ENCODE measurements at regions not wholly inside any gene's neighbourhood (a gene's known extent, or its start where the extent isn't known, plus 50 kb on each side); places are given as distances from the start of the nearest gene placed in this dataset.

DNA sequence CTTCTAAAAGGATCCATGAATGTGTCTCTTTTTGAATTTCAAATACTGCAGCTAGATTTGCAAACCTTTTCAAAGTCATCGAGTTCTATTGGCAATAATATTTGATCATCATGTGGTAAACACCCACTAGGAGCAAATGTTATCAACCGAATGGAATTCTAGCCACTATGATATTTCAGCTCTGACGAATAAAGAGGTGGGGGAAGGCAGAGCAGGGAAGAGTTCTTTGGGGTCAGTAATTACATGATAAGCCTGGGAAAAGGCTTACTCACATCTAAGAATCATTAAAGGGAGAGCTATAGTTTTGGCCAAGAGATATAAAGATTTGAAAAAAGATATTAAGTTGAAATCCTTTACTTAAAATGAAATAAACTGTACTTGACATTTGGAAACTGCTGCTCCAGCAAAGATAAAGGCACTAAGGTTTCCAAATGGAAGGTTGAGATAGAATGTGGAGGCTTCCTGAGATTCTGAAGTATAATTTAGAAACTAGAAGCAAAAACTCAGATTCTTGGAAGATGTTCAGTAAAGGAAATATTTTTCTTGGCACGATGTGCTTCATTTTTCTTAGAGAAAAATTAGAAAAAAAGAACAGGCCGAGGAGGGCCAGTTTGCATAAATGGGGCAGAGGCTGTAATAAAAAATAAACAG lies 104.7 kb upstream of the ARHGAP28 start:
- TF ChIP-seq, protein P1, sequence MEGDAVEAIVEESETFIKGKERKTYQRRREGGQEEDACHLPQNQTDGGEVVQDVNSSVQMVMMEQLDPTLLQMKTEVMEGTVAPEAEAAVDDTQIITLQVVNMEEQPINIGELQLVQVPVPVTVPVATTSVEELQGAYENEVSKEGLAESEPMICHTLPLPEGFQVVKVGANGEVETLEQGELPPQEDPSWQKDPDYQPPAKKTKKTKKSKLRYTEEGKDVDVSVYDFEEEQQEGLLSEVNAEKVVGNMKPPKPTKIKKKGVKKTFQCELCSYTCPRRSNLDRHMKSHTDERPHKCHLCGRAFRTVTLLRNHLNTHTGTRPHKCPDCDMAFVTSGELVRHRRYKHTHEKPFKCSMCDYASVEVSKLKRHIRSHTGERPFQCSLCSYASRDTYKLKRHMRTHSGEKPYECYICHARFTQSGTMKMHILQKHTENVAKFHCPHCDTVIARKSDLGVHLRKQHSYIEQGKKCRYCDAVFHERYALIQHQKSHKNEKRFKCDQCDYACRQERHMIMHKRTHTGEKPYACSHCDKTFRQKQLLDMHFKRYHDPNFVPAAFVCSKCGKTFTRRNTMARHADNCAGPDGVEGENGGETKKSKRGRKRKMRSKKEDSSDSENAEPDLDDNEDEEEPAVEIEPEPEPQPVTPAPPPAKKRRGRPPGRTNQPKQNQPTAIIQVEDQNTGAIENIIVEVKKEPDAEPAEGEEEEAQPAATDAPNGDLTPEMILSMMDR (IDR thresholded peaks at IDR 0.05; ENCODE audit: low read depth, low read length): no peak
- H3K27ac ChIP-seq: no peak overlapping the region

DNA sequence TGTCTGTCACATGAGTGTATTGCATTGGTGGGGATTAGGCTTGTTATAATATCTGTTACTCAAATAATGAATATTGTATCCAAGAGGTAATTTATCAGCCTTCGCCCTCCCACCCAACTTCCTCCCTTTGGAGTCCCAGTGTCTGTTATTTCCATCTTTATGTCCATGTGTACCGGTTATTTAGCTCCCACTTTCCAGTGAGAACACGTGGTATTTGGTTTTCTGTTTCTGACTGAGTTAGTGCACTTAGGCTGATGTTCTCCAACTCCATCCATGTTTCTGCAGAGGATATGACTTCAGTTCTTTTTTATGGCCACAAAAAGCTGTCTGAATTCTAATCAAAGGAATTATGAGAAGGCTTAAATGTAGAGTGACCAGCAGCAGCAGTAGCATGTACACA lies 104.0 kb upstream of the ARHGAP28 start:
- Histone ChIP-seq H3K27me3 (no peaks in the 10 kb centered on the region), H3K9me3 (ENCODE audit: low read depth) (no peaks in the 10 kb centered on the region), H3K36me3 (no peaks in the 10 kb centered on the region), H3K4me3 (no peak overlapping the region), H3K4me1 (ENCODE audit: low read depth) (peaks cover 6% of the 10 kb centered on the region), H3K27ac (no peak overlapping the region)
- DNase-seq (ENCODE audit: low read depth in 1 of 2, low spot score in 1 of 2): peak in 1 of 2 donors; percentile 25
- TF ChIP-seq, protein P1 (IDR thresholded peaks at IDR 0.05; ENCODE audit: low read depth, low read length): no peak

More for the DNA sequence above, 104.7 kb upstream of the ARHGAP28 start:
- no peaks in the 10 kb centered on the region for H3K27me3 ChIP-seq
- no peaks in the 10 kb centered on the region for H3K36me3 ChIP-seq
- H3K9me3 ChIP-seq (ENCODE audit: low read depth): no peaks in the 10 kb centered on the region
- H3K4me1 ChIP-seq (ENCODE audit: low read depth): peaks cover 6% of the 10 kb centered on the region
- DNase-seq (ENCODE audit: low read depth in 1 of 2, low spot score in 1 of 2): peak in 1 of 2 donors; percentile 77
- no peak overlapping the region for H3K4me3 ChIP-seq

DNA sequence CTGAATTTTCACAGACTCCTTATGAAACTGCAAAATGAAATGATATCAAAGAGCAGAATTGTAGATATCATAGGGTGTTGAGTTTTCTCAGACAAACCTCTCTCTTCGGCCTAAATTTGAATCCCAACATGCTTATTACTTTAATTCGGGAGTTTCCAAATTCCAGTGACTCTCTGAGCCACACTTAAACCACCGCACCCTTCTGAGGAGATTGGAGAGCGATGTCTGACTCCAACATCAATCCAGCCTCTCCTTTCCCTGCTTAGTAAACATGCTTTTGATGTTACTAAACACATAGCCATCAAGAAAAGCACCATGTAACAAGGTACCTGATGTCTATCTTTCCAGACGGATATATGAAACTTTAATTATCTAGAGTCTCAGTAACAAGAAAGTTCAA lies 103.1 kb upstream of the ARHGAP28 start:
- no peaks in the 10 kb centered on the region for H3K9me3 ChIP-seq (ENCODE audit: low read depth)
- H3K4me1 ChIP-seq (ENCODE audit: low read depth): peaks cover 6% of the 10 kb centered on the region
- TF ChIP-seq, protein P1 (IDR thresholded peaks at IDR 0.05; ENCODE audit: low read depth, low read length): no peak

DNA sequence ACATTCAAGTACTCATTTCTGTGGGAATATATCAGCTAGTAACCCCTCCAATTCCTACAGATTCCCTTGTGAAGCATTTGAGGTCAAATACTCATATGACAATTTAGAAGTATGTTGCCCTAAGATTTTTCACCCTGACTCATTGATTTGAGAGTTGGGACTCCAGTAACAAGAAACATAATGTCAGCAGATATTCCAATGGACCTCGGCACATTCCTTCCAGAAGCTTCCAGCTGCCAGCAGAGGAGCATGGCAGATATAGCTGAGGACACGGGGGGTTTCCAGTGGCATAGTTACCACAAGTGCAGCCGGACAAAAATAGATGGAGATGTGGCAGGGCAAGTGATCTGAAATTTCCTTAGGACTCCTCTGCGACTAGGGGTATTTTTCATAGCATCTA lies 101.9 kb upstream of the ARHGAP28 start:
- Histone ChIP-seq H3K27me3 (no peaks in the 10 kb centered on the region), H3K36me3 (no peaks in the 10 kb centered on the region), H3K4me1 (ENCODE audit: low read depth) (peaks cover 6% of the 10 kb centered on the region), H3K4me3 (no peak overlapping the region), H3K9me3 (ENCODE audit: low read depth) (no peaks in the 10 kb centered on the region), H3K27ac (no peak overlapping the region)
- DNase-seq (ENCODE audit: low read depth in 1 of 2, low spot score in 1 of 2): peak in 1 of 2 donors; percentile 25
- TF ChIP-seq, protein P1 (IDR thresholded peaks at IDR 0.05; ENCODE audit: low read depth, low read length): no peak

More for the DNA sequence above, 103.1 kb upstream of the ARHGAP28 start:
- Histone ChIP-seq H3K27me3 (no peaks in the 10 kb centered on the region), H3K36me3 (no peaks in the 10 kb centered on the region), H3K4me3 (no peak overlapping the region), H3K27ac (no peak overlapping the region)
- no peak for DNase-seq (ENCODE audit: low read depth in 1 of 2, low spot score in 1 of 2)

DNA sequence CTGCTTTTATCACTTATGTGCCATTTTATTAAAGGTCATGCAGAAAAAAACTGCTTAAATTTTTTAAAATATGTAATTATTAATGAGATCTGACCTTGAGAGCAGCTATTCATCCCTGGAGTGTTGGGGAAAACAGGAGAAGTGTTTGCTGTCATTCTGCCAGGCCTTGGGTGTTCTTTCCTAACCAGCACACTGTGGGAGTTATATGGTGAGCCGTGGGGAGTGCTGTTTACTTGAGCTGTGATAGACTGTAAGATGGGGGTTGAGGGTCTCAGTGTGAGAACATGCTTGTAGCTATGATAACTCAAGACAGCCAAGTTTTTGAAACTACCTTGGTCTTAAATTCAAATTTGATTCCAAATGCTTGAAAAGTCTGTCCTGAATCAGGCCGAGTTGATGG lies 101.3 kb upstream of the ARHGAP28 start:
- Histone ChIP-seq H3K4me1 (ENCODE audit: low read depth) (peaks cover 6% of the 10 kb centered on the region), H3K36me3 (no peaks in the 10 kb centered on the region), H3K9me3 (ENCODE audit: low read depth) (no peaks in the 10 kb centered on the region), H3K27ac (no peak overlapping the region), H3K27me3 (no peaks in the 10 kb centered on the region), H3K4me3 (no peak overlapping the region)
- DNase-seq (ENCODE audit: low read depth in 1 of 2, low spot score in 1 of 2): peak in 1 of 2 donors; percentile 62
- TF ChIP-seq, protein P1 (IDR thresholded peaks at IDR 0.05; ENCODE audit: low read depth, low read length): no peak
